Inflammatory macrophage treated with lipopolysaccharide for 4 hours (primary cell): ENCODE measurements at regions not wholly inside any gene's neighbourhood (a gene's known extent, or its start where the extent isn't known, plus 50 kb on each side); places are given as distances from the start of the nearest gene placed in this dataset.

ENCODE experiments used
- DNase-seq: peaks from one replicate; pipeline ENCODE4 v3.0.0-alpha.2; 2020

- DNase-seq, result no peak
Observed at GRCh38 chr3:57009802-57010201, 50.7 kb upstream of the SPATA12 start.

GRCh38 chr3:57009367-57009766, 51.1 kb upstream of the SPATA12 start:
- DNase-seq, result no peak

- peak; percentile 40 for DNase-seq
Observed at GRCh38 chr3:57007521-57008460, 52.7 kb upstream of the SPATA12 start.

- DNase-seq, result no peak
Observed at GRCh38 chr3:57006949-57007419, 53.5 kb upstream of the SPATA12 start.

- DNase-seq, result no peak
Observed at GRCh38 chr3:57006179-57006657, 54.2 kb upstream of the SPATA12 start.

- DNase-seq, result no peak
Observed at GRCh38 chr3:57004229-57004628, 56.2 kb upstream of the SPATA12 start.

GRCh38 chr3:57003676-57004075, 56.8 kb upstream of the SPATA12 start:
- no peak for DNase-seq

GRCh38 chr3:57001356-57001755, 59.1 kb upstream of the SPATA12 start:
- DNase-seq, result no peak

- no peak for DNase-seq
Observed at GRCh38 chr3:57000012-57000411, 60.5 kb upstream of the SPATA12 start.

GRCh38 chr3:56999547-56999946, 60.9 kb upstream of the SPATA12 start:
- DNase-seq, result no peak

- no peak for DNase-seq
Observed at GRCh38 chr3:56998076-56998529, 62.4 kb upstream of the SPATA12 start.

- no peak for DNase-seq
Observed at GRCh38 chr3:56997675-56998074, 62.8 kb upstream of the SPATA12 start.

GRCh38 chr3:56997041-56997440, 63.4 kb upstream of the SPATA12 start:
- DNase-seq, result no peak

- DNase-seq, result no peak
Observed at GRCh38 chr3:56994391-56994790, 66.1 kb upstream of the SPATA12 start.

GRCh38 chr3:56990641-56991015, 69.8 kb upstream of the SPATA12 start:
- no peak for DNase-seq

- DNase-seq, result no peak
Observed at GRCh38 chr3:56989977-56990640, 70.4 kb upstream of the SPATA12 start.

GRCh38 chr3:56989169-56989976, 71.1 kb upstream of the SPATA12 start:
- DNase-seq, result no peak

- DNase-seq, result peak; percentile 75
Observed at GRCh38 chr3:56988458-56989168, 71.9 kb upstream of the SPATA12 start.

- DNase-seq, result no peak
Observed at GRCh38 chr3:56987238-56987895, 73.1 kb upstream of the SPATA12 start.

GRCh38 chr3:56986347-56986746, 74.1 kb upstream of the SPATA12 start:
- DNase-seq, result no peak

- peak; percentile 42 for DNase-seq
Observed at GRCh38 chr3:56985878-56986277, 74.6 kb upstream of the SPATA12 start.

- no peak for DNase-seq
Observed at GRCh38 chr3:56985460-56985859, 75.0 kb upstream of the SPATA12 start.
